ENCODE measurements at regions not wholly inside any gene's neighbourhood (a gene's known extent, or its start where the extent isn't known, plus 50 kb on each side); places are given as distances from the start of the nearest gene placed in this dataset.
"Not testable (repeated sequence)": the region's sequence is repeated elsewhere in the genome, so short reads cannot be mapped to it uniquely, and the experiment has no call there.

DNA sequence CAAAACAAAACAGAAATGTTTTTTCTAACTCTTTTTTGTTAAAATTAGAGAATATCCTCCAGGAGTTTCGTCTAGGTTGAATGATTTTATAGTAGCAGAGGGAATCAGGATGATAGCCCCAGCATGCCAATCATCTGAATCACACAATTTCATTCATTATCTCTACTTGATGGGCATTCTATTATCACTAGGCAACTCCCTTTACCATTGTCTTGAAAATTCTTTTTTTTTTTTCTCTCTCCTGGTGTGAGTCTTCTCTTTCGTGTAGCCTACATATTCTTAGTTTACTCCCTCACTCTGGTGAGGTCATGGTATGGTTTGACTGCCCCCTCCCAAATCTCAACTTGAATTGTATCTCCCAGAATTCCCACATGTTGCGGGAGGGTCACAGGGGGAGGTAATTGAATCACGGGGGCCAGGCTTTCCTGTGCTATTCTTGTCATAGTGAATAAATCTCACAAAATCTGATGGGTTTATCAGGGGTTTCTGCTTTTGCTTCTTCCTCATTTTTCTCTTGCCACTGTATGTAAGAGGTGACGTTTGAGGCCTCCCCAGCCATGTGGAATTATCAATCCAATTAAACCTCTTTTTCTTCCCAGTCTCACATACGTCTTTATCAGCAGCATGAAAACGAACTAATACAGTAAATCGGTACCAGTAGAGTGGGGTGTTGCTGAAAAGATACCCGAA, 105.0 kb downstream of the OTUD1 start:
- no peak for DNase-seq (ENCODE audit: low read depth in 2 of 2)

DNA sequence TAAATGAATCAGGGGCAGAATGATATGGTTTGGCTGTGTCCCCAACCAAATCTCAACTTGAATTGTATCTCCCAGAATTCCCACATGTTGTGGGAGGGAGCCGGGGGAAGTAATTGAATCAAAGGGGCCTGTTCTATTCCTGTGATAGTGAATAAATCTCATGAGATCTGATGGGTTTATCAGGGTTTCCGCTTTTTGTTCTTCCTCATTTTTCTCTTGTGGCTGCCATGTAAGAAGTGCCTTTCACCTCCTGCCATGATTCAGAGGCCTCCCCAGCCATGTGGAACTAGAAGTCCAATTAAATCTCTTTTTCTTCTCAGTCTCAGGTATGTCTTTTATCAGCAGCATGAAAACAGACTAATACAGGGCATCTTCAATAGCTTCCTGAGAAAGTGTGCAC, 107.0 kb downstream of the OTUD1 start:
- not testable (repeated sequence) for DNase-seq (ENCODE audit: low read depth in 2 of 2)

DNA sequence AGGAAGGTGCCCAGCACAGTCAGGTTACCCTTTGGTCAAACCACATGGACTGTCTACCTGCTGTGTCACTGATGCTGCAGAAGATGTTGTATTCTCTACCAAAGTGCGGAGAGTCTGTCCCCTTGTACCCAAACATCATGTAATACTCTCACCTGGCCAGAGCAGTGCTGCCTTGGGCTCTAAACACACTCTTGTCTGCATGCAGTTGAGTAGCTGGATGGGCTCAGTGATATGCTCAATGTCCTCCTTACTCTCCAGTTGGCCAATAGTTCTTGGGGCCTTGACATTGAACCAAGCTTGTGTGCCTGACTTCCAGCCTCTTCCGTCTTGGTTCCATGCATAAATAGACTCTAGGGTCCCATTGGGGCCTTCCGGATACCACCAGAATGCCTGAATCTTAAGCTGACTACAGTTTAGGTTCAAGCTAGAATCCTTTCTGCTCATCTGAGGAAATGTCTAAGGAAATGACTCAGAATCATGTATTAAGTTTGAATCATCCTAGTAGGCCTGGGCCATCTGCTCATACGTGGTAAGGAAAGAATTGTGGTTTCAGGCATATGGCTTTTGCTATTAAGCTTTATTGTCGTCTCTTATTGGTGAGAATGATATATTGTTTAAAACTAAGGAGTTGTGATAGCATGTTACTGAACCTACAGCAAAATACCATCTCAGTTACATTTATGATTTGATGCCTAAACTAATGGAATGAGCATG, 118.0 kb downstream of the OTUD1 start:
- DNase-seq (ENCODE audit: low read depth in 2 of 2): no peak

DNA sequence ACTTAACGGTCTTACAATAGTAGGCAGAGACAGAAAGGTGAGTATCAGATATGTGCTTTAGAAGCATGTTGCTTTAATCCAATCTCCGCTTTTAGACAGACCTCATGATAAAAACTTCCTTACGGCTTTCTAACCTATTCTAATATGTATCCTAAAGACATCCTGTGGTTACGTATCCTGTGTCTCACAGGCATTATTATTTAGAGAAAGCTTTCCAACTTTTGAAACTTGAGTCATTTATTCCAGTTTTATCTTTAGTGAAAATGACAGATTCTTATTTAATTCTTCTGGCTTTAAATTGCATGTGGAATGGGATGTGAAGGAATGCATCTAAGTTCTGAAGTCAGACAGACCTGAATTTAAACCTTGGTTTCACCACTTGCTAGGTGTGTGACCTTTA, 118.9 kb downstream of the OTUD1 start:
- DNase-seq (ENCODE audit: low read depth in 2 of 2): no peak

DNA sequence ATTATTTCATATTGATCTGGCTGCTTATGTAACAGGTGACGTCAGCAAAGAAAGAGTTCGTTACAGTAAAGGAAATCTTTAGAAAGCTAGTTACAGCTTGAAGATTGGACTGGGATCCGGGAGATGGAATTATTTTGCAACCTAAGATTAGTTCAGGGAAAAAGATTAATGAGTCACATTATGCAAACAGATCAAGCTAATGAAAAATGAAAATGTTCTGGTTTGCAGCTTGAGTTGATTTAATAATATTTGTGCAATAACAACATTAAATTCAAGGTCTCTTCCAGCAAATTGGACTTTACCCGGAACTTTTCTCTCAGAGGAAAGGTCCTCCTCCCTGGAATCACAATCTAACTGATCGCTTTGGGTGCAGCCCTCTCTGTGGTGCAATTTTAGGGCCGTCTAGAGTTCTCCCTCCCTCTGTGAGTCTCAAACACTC, 119.5 kb downstream of the OTUD1 start:
- DNase-seq (ENCODE audit: low read depth in 2 of 2): no peak

DNA sequence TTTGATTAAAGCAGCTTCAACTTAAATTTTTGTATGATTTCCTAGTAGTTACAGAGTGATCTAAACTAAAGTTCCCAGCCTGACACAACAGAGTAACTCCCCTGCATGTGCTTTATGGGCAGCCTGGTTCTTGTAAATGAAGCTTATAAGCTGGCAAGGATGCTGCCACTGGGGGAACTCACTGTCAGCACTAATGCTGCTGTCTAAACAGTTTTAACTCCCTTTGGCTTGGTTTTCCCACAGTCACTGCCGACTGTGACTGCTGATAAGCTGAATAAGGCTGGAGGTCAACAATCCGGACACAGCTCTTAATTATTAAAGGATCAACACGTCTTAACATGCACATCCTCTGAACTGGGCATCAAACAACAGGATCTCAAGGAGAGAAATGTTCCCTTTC, 130.1 kb downstream of the OTUD1 start:
- no peak for DNase-seq (ENCODE audit: low read depth in 2 of 2)

DNA sequence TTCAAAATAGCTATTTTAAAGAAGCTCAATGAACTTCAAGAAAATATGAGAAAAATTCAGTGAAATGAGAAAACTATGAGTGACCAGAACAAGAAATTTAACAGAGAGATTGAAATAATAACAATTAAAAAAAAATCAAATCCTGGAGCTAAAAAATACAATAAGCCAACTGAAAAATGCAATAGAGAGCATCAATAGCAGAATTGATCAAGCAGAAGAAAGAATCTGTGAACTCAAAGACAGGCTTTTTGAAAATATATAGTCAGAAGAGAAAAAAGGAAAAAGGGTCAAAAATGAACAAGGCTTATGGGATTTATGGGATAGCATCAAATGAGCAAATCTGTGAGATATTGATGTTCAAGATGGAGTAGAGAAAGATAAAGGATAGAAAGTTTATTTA, 133.0 kb downstream of the OTUD1 start:
- no peak for DNase-seq (ENCODE audit: low read depth in 2 of 2)

DNA sequence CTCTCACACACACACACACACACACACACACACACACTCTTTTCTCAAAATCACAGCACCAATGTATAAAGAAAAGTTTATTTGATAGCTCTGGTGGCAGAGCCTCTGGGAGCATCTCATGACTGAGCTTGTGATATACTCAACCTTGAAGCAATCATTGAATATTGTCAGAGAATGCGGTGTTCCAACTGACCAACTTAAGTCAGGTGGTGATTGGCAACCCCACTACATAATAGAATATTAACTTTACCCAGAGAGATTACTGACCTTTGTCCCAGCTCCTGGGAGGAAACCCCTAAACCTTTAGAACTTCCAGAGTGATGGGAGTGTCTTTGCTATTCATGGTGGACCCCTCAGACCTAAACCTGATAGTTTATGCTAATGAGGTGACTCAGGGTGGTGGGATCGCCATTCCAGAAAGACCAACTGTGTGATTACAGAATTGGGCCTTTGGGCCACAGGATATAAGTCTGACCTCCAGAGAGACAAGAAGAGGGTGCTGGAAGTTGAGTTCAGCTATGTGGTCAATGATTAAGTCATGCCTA, 143.1 kb downstream of the OTUD1 start:
- DNase-seq (ENCODE audit: low read depth in 2 of 2): no peak

DNA sequence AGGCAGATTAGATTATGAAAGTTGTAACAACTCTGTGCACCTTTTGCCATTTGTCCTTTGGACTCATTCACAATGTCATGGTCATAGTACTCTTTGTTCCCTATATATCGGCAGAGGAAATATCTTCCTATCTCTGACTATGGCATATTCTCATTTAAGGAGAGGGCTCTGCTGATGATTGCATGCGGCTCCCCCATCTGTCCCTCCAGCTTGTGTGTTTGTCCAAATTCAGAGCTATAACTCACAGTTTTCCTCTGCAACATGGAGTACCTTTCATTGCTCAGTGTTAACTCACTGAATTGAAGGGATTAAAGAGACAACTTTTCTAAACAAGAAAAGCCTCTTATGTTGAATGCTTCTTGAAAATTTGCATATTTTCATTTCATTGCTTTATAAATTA, 145.5 kb downstream of the OTUD1 start:
- no peak for DNase-seq (ENCODE audit: low read depth in 2 of 2)

DNA sequence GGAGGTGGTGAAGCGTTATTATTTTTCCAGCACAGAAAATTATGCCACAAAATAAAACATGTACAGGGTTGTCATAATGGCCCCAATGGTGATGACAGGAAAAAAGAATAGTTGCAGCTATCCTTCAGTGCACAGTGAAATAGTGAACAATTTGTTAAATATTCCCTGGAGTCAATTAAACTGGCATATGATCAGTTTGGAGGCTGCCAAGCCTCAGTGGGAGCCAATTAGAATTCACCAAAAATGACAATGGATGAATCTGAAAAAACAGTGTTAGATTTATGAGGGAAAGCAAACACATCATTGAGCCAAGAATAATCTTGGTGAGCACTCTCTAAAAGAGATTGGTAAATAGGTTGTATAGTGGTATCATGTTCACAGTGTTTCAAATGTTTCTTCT, 146.3 kb downstream of the OTUD1 start:
- DNase-seq (ENCODE audit: low read depth in 2 of 2): no peak

DNA sequence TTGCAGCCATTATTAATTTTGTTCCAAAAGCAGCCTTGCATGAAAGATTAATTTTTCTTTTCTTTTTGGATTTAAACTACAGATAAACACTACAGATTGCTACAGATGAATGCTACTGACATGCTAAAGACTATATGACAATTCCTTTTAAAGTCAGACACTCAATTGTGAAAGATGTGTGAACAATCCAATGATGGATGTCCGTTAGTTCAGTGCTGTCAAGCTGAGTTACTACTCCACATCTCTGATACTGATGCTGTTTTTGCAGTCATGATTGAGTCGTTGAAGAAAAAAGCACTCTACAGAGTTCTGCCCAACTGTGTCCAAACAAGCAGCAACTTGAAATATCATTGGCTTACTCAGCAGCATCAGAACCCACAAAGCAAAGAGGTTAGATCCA, 146.8 kb downstream of the OTUD1 start:
- no peak for DNase-seq (ENCODE audit: low read depth in 2 of 2)

DNA sequence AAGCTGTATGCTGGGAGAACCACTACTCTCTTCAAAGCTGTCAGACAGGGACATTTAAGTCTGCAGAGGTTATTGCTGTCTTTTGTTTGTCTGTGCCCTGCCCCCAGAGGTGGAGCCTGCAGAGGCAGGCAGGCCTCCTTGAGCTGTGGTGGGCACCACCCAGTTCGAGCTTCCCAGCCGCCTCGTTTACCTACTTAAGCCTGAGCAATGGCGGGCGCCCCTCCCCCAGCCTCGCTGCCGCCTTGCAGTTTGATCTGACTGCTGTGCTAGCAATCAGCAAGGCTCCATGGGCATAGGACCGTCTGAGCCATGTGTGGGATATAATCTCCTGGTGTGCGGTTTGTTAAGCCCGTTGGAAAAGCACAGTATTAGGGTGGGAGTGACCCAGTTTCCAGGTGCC, 156.4 kb downstream of the OTUD1 start:
- DNase-seq (ENCODE audit: low read depth in 2 of 2): not testable (repeated sequence)

DNA sequence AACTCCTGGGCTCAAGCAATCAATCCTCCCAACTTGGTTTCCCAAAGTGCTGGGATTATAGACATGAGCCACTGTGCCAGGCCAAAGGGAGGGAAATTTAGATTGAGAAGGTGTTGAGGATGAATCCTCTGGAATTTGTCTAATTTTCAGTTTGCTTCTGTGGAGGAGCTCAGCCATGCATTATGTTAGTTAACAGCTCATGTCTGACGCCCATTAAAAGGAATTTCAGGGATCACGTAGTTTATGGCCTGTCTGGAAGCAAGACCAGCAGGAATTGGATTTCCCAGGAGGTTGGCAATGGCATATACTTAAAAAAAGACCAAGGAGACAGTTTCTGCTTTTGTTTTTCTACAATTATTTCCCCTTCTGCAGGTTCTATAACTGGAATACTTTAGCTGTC, 165.7 kb downstream of the OTUD1 start:
- DNase-seq (ENCODE audit: low read depth in 2 of 2): no peak

DNA sequence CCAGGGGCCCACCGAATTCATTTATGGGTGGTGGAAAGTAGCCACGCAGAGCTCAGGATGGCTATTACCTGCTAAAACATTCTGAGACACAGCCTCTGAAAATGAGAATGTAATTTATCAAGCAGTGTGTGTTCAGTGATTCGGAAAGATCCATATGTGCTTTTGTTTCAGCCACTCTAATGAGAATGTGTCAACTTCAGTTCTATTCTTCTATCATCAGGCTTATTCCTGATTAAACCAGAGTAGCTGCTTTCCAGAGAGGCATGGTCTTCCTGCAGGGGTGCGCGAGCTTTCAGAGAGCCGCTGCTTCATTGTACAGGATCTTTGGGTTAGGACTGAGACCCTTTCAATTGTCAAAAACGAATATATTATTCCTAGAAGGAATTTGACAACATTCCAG, 167.6 kb downstream of the OTUD1 start:
- DNase-seq (ENCODE audit: low read depth in 2 of 2): no peak

DNA sequence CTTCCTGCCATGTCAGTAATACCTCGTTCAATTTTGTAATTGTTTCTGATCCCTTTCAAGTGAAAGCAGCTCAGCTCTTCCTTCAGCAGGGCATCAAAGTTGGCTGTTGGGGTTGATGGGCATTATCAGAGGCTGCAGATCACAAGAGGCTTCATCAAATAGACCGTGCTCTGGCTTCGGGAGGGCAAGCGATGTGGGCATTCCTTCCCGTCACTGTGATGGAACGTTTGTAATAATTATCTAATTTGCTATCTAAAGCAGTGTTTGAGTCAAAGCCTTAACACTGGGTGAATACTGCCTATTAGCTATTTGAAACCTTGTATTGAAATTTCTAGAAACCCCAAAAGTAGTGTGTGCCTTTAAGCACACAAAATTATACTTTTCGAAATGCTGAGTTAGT, 170.1 kb downstream of the OTUD1 start:
- DNase-seq (ENCODE audit: low read depth in 2 of 2): no peak

DNA sequence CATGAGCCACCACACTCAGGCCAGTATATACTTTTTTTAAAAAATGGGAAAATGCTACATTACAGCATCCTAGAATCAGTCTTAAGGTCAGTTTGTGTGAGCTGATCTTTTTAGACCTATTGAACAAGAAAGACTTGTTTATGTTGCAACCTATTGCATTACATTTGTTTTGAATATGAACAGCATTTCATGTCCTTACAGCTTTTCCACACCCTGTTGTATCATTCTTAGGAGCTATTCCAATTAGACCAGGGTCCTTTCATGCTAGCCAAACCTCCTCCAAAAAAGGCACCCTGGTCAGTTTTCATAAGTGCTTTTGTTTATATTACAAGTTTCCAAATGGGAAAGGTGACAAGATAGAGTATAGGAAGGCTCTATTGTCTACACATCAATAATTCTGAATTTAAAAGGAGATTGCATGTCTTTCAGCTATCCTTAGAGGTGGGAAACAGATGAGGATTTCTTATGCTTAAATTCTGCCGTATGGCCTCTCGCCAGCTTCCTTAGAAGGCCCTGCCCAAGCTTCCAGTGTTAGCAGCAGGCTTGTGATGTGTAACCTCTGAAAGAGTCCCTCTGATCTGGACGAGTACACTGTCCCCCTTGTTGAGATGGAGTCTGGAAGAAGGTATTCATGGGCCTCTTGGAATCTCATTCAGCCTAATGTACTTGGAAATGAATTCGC, 171.9 kb downstream of the OTUD1 start:
- no peak for DNase-seq (ENCODE audit: low read depth in 2 of 2)

DNA sequence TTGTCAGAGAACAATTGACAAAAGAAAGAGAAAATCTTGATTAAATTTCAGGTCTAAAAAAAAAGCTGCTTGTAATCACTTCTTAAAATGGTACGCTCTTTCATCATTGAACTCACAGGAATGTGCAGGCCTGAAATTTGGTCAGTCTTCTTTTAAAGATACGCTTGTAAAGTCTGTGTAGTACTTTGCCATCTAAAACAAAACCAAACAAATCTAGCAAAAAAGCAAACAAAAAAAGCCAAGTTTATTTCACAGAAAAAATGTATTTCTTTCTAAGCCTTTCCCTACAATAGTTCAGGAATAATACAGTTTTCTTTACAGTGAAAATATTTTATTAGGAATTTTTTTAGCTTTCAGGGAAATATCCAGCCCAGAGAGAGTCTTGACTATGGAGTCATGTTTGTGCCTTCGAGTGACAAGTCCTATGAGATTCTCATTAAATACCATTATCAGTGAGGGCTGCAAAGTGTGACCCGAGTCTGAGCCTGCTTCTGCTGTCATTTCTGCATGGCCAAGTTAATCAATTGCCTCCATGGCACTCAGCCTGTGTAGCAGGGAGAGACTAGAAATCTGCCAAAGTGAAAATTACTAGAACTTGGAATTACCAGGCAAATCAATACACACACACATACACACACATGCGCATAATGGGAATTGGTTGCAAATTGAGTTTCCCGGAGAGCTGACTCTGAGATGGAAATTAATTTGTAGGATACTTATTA, 172.6 kb downstream of the OTUD1 start:
- DNase-seq (ENCODE audit: low read depth in 2 of 2): no peak

DNA sequence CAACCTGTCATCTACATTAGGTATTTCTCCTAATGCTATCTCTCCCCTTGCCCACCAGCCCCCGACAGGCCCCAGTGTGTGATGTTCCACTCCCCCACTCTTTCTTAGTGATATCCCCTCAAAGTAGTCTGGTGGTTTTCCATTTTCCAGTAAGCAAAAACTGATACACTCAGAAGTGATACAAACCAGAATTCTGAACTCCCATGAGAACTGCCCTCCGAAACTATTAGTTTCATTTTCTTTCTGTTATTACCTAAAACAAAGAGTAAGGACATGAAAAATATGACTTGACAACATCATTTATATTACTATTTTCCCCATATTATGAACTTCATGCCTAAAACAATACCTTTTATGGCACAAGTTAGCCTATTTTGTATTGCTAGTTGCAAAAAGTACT, 175.0 kb downstream of the OTUD1 start:
- DNase-seq (ENCODE audit: low read depth in 2 of 2): no peak

DNA sequence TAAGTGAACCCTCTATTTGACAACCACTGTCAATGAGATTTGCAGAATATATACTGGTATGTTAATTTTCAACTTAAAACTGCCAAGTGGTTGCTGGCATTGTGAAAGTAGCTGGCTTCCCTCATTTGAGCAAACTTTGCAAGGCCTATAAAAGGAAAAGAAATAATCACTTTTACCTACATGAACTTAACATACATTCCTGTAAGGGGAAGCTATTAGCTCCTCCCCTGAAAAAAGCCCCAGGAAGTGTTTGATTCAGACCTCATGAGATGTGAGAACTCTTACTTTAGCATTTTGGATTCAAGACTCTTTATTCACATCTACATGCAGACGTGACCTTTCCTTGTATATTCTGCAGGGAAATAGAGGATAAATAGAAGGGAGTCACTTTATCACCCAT, 175.6 kb downstream of the OTUD1 start:
- no peak for DNase-seq (ENCODE audit: low read depth in 2 of 2)

DNA sequence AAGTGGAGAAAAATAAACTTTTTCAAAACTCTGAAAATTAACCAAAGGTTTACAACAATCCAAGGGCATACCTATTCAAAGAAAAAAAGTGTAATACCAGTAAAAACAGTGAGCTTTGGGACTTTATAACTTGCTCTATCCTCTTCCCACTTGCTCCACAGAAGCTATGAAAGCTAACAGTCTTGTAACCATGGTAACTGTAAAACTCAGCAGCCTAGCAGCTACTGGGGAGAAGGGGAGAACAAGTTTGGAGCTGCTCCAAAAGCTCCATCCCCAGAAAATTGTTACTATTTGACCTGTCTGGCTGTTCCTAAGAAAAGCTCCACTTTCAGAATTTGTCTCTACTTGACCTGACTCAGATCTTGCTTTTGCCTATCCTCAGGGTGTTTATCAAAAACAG, 191.5 kb downstream of the OTUD1 start:
- DNase-seq (ENCODE audit: low read depth in 2 of 2): no peak

DNA sequence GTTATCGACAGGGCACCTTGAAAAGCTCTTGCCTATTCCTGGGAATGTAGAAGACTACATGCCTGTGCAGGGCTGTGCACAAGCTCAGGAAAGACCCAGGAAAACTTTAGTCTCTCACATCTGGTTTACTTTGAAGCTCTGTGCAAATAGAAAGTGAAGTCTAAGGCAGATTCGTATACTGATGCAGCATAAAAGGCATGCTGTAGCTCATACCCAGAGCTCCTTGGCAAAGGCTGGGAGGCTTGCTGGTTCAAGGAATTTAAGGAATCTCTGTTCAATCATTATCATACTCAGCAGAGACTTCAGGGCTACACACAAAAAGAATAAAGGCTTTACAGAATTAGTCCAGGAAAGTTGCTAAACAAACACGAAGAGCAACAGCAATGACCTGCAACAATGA, 192.0 kb downstream of the OTUD1 start:
- DNase-seq (ENCODE audit: low read depth in 2 of 2): no peak

DNA sequence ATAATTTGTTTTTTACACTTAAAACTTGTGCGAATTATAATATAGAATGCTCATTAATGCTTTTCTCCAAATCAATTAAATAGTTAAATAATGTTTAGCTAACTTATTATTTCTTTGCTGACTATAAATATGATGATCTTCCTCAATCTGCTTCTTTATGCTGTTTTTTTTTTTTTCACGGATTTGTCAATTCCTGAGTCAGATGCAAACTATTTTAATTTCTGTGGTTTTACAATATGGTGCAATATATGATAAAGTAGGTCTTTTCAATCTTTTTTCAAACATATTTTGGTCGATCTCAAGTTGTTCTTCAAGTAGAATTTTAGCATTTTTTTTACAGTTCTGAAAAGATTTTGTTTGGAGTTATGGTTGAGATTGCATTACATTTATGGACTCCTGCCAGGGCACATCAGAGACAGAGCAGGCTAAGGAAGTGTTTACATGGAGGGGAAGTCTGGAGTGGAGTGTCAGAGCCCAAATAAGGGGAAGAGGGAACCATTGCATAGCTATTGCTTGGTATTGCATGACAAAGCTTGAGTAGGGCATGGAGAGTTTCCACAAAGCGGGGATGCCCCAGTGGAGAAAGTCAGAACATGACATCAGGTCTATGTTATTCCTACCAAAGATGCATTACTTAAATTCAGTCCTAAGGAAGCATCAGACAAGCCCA, 204.4 kb downstream of the OTUD1 start:
- no peak for DNase-seq (ENCODE audit: low read depth in 2 of 2)

Data from stimulated activated CD4-positive, alpha-beta T cell treated with anti-CD3 and anti-CD28 coated beads, Interleukin-4, amount 100 ng/mL, for 48 hours (primary cell).